CD4-positive, alpha-beta T cell (primary cell): ENCODE measurements at regions not wholly inside any gene's neighbourhood (a gene's known extent, or its start where the extent isn't known, plus 50 kb on each side); places are given as distances from the start of the nearest gene placed in this dataset.

Source experiments
- ATAC-seq: fragments of 200-7000 bp; cut with Tn5 transposase; one replicate; pipeline ENCODE4 v1.10.0; 2022; ENCODE audit warnings: mild to moderate bottlenecking; ENCODE audit not compliant: poor library complexity
- CTCF ChIA-PET: fragments of 350-600 bp; sonication (Branson Sonifier 250); formaldehyde crosslinking; loops from one replicate; lab custom pipeline; 2021; ENCODE audit warnings: antibody characterized with exemption, inconsistent platforms; lab: Charles Lee
- POLR2A ChIA-PET: fragments of 350-600 bp; sonication (Branson Sonifier 250); formaldehyde crosslinking; loops from one replicate; lab custom pipeline; 2021; ENCODE audit warnings: antibody characterized with exemption, inconsistent platforms; lab: Charles Lee
- DNase-seq, 14 experiments: peaks; one replicate each; pipeline ENCODE4 v3.0.0-alpha.2; 2013 to 2020; ENCODE audit warnings: mixed read lengths in 2 of 14
- H3K27ac ChIP-seq, 2 donors: one replicate each; pipeline versions ENCODE4 v1.5.1 to v1.7.0; 2013; ENCODE audit warnings: low read length in 2 of 2, low read depth in 1 of 2, mild to moderate bottlenecking in 1 of 2
- H3K27me3 ChIP-seq, 2 experiments: 1 replicate in 1 of 2; 2 replicates in 1 of 2; pipeline versions ENCODE4 v1.6.1 to v1.7.0; 2013; ENCODE audit warnings: low read length in 2 of 2, control low read depth in 1 of 2, mild to moderate bottlenecking in 1 of 2, moderate library complexity in 1 of 2; ENCODE audit not compliant: insufficient read depth in 2 of 2, control insufficient read depth in 1 of 2
- H3K36me3 ChIP-seq: one replicate; pipeline ENCODE4 v1.6.1; 2013; ENCODE audit warnings: low read length, control low read depth; ENCODE audit not compliant: insufficient read depth
- H3K4me1 ChIP-seq: one replicate; pipeline ENCODE4 v1.6.1; 2013; ENCODE audit warnings: low read length, control low read depth; ENCODE audit not compliant: insufficient read depth
- H3K4me3 ChIP-seq: one replicate; pipeline ENCODE4 v1.5.1; 2013; ENCODE audit warnings: mild to moderate bottlenecking, low read length, moderate library complexity
- H3K9me3 ChIP-seq, 2 experiments: 1 replicate in 1 of 2; 2 replicates in 1 of 2; pipeline versions ENCODE4 v1.6.1 to v1.7.0; 2013; ENCODE audit warnings: low read length in 2 of 2, mild to moderate bottlenecking in 2 of 2, control low read depth in 1 of 2, moderate library complexity in 1 of 2; ENCODE audit not compliant: control insufficient read depth in 1 of 2, insufficient read depth in 1 of 2
- H3K27ac Mint-ChIP-seq: one replicate; pipeline ENCODE4 v1.8.0; 2020; ENCODE audit warnings: mixed read lengths
- H3K27me3 Mint-ChIP-seq: one replicate; pipeline ENCODE4 v1.8.0; 2021; ENCODE audit warnings: mixed read lengths
- H3K36me3 Mint-ChIP-seq: one replicate; pipeline ENCODE4 v1.8.0; 2021; ENCODE audit warnings: low read depth, mixed read lengths
- H3K4me1 Mint-ChIP-seq: one replicate; pipeline ENCODE4 v1.8.0; 2021; ENCODE audit warnings: low read depth, mixed read lengths
- H3K4me3 Mint-ChIP-seq: one replicate; pipeline ENCODE4 v1.8.0; 2020; ENCODE audit warnings: mild to moderate bottlenecking, mixed read lengths
- H3K9me3 Mint-ChIP-seq: one replicate; pipeline ENCODE4 v1.8.0; 2020; ENCODE audit warnings: mixed read lengths
- intact Hi-C, 2 experiments: fragments of 100-400 bp; cut with DNase I in 1 of 2; cut with micrococcal nuclease in 1 of 2; formaldehyde crosslinking; loops; one replicate each; pipeline versions ENCODE4 v1.15.1 to v1.9.0; 2023 to 2025; cut with DNase I, micrococcal nuclease
- TF ChIP-seq, protein P1 (sequence below): fragments of 200-600 bp; IDR thresholded peaks from one replicate; pipeline ENCODE4 v1.8.0; 2022; ENCODE audit warnings: antibody characterized with exemption, mild to moderate bottlenecking

DNA sequence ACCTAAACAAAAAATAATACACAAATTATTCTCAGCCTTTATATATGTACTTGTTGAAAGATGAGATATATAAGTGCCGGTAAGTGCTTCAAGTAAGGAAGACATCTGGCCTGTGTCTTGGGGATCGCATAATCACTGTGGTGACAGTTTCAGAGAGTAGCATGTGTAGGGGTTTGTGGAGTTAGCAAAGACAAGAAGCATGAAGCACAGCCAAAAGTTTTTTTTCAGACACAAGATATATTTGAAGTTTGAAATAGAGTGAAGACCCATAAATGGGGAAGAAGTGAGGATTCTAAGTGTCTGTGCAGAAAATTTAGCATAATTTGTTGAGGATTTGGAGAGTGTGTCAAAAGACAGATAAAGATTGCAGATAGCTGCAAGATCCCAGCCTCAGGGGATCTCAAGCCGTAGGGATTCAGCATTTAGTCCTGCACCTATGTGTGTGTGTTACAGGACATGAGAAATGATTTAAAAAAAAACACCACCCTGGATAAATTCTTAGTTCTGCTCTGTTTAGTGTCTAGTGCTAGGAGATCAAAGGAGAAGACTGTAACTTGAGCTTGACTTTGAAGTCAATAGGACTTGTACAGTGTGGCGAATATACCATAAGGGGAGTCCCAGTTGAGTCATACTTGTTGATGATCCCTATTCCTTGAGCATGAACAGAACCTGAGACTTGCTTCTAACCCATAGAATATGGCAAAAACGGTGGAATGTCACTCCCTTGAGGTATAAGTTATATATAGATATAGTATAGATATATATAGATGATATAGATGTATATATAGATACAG lies 123.9 kb upstream of the GRM7 start:
- H3K27ac Mint-ChIP-seq, result no peak overlapping the region
- H3K4me1 ChIP-seq, result no peaks in the 10 kb centered on the region
- no peaks in the 10 kb centered on the region for H3K27me3 ChIP-seq
- no peak overlapping the region for H3K4me3 ChIP-seq
- no peaks in the 10 kb centered on the region for H3K36me3 ChIP-seq
- no peaks in the 10 kb centered on the region for H3K4me1 Mint-ChIP-seq
- ATAC-seq (no peak), DNase-seq (no peak)
- intact Hi-C loops, result no loop called here
- ChIA-PET POLR2A (no interaction called here), CTCF (no interaction called here)
- H3K36me3 Mint-ChIP-seq, result no peaks in the 10 kb centered on the region
- no peak overlapping the region for H3K4me3 Mint-ChIP-seq
- H3K9me3 Mint-ChIP-seq, result peaks cover 3% of the 10 kb centered on the region
- H3K9me3 ChIP-seq, result peaks cover 0 to 5% of the 10 kb centered on the region in 2 experiments
- TF ChIP-seq, protein P1, sequence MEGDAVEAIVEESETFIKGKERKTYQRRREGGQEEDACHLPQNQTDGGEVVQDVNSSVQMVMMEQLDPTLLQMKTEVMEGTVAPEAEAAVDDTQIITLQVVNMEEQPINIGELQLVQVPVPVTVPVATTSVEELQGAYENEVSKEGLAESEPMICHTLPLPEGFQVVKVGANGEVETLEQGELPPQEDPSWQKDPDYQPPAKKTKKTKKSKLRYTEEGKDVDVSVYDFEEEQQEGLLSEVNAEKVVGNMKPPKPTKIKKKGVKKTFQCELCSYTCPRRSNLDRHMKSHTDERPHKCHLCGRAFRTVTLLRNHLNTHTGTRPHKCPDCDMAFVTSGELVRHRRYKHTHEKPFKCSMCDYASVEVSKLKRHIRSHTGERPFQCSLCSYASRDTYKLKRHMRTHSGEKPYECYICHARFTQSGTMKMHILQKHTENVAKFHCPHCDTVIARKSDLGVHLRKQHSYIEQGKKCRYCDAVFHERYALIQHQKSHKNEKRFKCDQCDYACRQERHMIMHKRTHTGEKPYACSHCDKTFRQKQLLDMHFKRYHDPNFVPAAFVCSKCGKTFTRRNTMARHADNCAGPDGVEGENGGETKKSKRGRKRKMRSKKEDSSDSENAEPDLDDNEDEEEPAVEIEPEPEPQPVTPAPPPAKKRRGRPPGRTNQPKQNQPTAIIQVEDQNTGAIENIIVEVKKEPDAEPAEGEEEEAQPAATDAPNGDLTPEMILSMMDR, result no peak
- H3K27ac ChIP-seq, result no peak overlapping the region
- no peaks in the 10 kb centered on the region for H3K27me3 Mint-ChIP-seq

DNA sequence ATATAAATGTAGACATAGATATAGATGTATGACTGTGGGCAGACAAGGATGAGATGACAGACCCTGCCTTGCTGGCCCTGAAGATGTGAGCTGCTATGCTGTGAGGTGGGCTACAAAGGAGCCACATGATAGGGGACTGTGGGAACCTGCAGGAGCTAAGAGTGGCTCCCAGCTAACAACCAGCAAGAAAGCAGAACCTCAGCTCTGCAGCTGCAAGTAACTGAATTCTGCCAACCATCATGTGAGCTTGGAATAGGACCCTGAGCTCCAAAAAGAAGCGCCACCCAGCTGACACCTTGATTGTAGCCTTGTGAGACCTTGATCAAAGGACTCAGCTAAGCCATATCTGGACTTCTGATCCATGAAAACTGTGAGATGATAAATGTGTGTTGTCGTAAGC lies 123.3 kb upstream of the GRM7 start:
- ATAC-seq, result no peak
- intact Hi-C loops, result no loop called here
- Histone ChIP-seq H3K4me3 (no peak overlapping the region), H3K4me1 (no peaks in the 10 kb centered on the region), H3K36me3 (no peaks in the 10 kb centered on the region), H3K27me3 (no peaks in the 10 kb centered on the region), H3K9me3 (peaks cover 0 to 5% of the 10 kb centered on the region in 2 experiments), H3K27ac (no peak overlapping the region)
- Mint-ChIP-seq H3K9me3 (peaks cover 6% of the 10 kb centered on the region), H3K27me3 (no peaks in the 10 kb centered on the region), H3K4me3 (no peak overlapping the region), H3K4me1 (no peaks in the 10 kb centered on the region), H3K27ac (no peak overlapping the region), H3K36me3 (no peaks in the 10 kb centered on the region)
- TF ChIP-seq, protein P1, result no peak
- ChIA-PET POLR2A (no interaction called here), CTCF (no interaction called here)
- no peak for DNase-seq

DNA sequence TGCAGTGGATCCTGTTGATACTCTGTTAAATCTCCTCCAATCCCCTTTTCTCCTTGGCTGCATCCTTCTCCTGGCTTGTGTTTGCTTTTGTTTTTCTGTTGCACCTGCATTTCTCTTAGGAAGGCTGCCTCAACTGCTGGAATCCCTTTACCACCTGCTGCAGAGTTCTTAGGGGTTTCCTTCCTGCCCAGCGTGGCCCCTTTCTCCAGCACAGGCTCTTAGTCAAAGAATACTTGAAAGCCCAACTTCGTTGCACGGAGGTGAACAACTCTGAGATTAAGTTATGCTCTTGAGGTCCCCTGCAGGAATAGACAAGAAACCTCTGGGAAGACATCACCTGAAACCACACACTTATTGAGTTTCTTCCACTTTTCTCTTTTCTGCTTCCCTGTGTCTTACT lies 121.6 kb upstream of the GRM7 start:
- H3K36me3 Mint-ChIP-seq, result no peaks in the 10 kb centered on the region
- TF ChIP-seq, protein P1, result no peak
- Histone ChIP-seq H3K27me3 (no peaks in the 10 kb centered on the region), H3K9me3 (peaks cover 0 to 5% of the 10 kb centered on the region in 2 experiments), H3K4me3 (no peak overlapping the region), H3K4me1 (no peaks in the 10 kb centered on the region), H3K27ac (no peak overlapping the region), H3K36me3 (no peaks in the 10 kb centered on the region)
- no peaks in the 10 kb centered on the region for H3K27me3 Mint-ChIP-seq
- H3K9me3 Mint-ChIP-seq, result peaks cover 8% of the 10 kb centered on the region
- POLR2A ChIA-PET, result no interaction called here
- no peak overlapping the region for H3K27ac Mint-ChIP-seq
- ATAC-seq, result no peak
- no peak for DNase-seq
- CTCF ChIA-PET, result no interaction called here
- intact Hi-C loops, result no loop called here
- H3K4me3 Mint-ChIP-seq, result no peak overlapping the region
- no peaks in the 10 kb centered on the region for H3K4me1 Mint-ChIP-seq
